Left lung (tissue), 4 donors: ENCODE measurements at regions not wholly inside any gene's neighbourhood (a gene's known extent, or its start where the extent isn't known, plus 50 kb on each side); places are given as distances from the start of the nearest gene placed in this dataset.
"Not testable (repeated sequence)": the region's sequence is repeated elsewhere in the genome, so short reads cannot be mapped to it uniquely, and the experiment has no call there.

Source experiments
- ATAC-seq: fragments of 200-7000 bp; cut with Tn5 transposase; one replicate; pipeline ENCODE4 v1.9.1; 2020; ENCODE audit warnings: moderate library complexity
- DNase-seq, 4 donors: peaks; one replicate each; pipeline ENCODE4 v3.0.0-alpha.2; 2013 to 2020
- H3K27ac ChIP-seq, 2 donors: fragments of 200-600 bp; sonication (generic) in 1 of 2; one replicate each; pipeline versions ENCODE4 v1.5.0 to v1.8.0; 2020 to 2021
- H3K27me3 ChIP-seq, 2 donors: fragments of 200-600 bp; sonication (generic) in 1 of 2; one replicate each; pipeline versions ENCODE4 v1.5.0 to v1.8.0; 2020 to 2021
- H3K36me3 ChIP-seq, 2 donors: fragments of 200-600 bp; sonication (generic) in 1 of 2; one replicate each; pipeline versions ENCODE4 v1.5.0 to v1.8.0; 2020 to 2021
- H3K4me1 ChIP-seq, 2 donors: fragments of 200-600 bp; one replicate each; pipeline ENCODE4 v1.8.0; 2021
- H3K4me3 ChIP-seq, 2 donors: fragments of 200-600 bp; sonication (generic) in 1 of 2; one replicate each; pipeline versions ENCODE4 v1.5.0 to v1.8.0; 2020 to 2021; ENCODE audit warnings: mild to moderate bottlenecking in 1 of 2
- H3K9me3 ChIP-seq, 2 donors: fragments of 200-600 bp; sonication (generic) in 1 of 2; one replicate each; pipeline versions ENCODE4 v1.5.0 to v1.8.0; 2020 to 2021
- intact Hi-C, 2 donors: fragments of 100-400 bp; cut with DNase I; formaldehyde crosslinking; loops; one replicate each; pipeline versions ENCODE4 v1.11.2 to v1.14.2; 2022
- TF ChIP-seq, protein P1 (sequence below), 2 donors: fragments of 200-600 bp; sonication (generic) in 1 of 2; IDR thresholded peaks; one replicate each; pipeline versions ENCODE4 v1.5.0 to v1.8.0; 2021; ENCODE audit warnings: antibody characterized with exemption in 2 of 2
- donor health status: DM: no; HTN: yes; CAD: no.
- donor health status: DM: no; HTN: no; CAD: no.

DNA sequence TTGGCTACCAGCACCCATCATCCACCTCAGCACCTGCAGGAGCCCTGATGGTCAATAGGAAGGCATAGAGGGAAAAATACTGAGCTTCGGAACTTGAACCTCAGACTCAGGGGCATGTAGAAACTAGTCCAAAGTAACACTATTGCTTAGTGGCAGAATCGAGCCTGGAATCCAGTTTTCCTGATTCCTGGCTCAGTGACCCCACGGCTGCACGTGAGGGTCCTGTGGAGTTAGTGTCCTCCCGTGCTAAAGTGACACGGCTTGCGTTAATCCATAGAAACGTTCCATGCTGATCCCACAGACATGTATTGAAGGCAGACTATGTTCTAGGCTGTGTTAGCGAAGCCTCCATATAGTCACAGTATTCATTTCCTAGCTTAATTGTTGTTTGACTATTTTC, 747.0 kb upstream of the TPTE start:
- DNase-seq, result no peak
- ATAC-seq, result no peak
- intact Hi-C loops, result no loop called here
- TF ChIP-seq, protein P1, sequence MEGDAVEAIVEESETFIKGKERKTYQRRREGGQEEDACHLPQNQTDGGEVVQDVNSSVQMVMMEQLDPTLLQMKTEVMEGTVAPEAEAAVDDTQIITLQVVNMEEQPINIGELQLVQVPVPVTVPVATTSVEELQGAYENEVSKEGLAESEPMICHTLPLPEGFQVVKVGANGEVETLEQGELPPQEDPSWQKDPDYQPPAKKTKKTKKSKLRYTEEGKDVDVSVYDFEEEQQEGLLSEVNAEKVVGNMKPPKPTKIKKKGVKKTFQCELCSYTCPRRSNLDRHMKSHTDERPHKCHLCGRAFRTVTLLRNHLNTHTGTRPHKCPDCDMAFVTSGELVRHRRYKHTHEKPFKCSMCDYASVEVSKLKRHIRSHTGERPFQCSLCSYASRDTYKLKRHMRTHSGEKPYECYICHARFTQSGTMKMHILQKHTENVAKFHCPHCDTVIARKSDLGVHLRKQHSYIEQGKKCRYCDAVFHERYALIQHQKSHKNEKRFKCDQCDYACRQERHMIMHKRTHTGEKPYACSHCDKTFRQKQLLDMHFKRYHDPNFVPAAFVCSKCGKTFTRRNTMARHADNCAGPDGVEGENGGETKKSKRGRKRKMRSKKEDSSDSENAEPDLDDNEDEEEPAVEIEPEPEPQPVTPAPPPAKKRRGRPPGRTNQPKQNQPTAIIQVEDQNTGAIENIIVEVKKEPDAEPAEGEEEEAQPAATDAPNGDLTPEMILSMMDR (IDR thresholded peaks at IDR 0.05), result no peak
- no peaks in the 10 kb centered on the region for H3K4me1 ChIP-seq
- no peaks in the 10 kb centered on the region for H3K27me3 ChIP-seq
- H3K36me3 ChIP-seq, result no peaks in the 10 kb centered on the region
- peaks cover 0 to 67% of the 10 kb centered on the region in 2 donors for H3K9me3 ChIP-seq
- no peak overlapping the region for H3K4me3 ChIP-seq
- no peak overlapping the region for H3K27ac ChIP-seq

DNA sequence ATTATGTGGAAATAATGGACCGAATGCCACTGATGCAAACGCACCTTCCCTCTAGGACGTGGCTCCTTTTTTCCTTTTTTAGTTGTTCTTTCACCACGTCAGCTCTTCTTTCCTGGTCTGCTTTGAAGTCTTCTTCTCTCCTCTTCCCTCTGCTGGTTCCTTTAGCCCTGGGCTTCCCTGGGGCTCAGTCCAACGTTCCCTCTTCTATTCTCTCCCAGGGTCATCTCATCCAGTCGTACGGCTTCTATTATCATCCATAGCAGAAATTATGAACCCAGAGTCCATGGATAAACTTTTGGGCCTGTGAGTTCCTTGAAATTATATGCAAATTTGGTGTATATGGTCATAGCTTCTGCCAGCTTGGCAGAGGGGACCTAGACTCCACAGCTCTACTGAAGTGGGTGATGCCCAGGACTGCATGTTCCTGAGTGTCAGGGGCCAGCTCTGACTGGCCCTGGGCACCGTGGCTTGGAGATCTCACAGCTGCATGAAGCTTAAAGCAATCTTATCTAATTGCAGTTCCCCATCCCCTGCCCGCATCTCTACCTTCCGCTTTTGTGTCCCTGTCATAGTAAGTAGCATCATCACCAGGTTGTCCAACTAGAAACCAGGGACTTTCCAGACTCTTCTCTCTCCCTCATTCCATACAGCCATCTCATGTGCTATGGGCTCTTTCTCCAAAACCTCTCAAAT, 746.3 kb upstream of the TPTE start:
- intact Hi-C loops, H3K4me3 ChIP-seq, H3K27ac ChIP-seq, H3K27me3 ChIP-seq, DNase-seq, ATAC-seq, H3K36me3 ChIP-seq, H3K4me1 ChIP-seq: not testable (repeated sequence)
- H3K9me3 ChIP-seq, result peaks cover 0 to 66% of the 10 kb centered on the region in 2 donors

DNA sequence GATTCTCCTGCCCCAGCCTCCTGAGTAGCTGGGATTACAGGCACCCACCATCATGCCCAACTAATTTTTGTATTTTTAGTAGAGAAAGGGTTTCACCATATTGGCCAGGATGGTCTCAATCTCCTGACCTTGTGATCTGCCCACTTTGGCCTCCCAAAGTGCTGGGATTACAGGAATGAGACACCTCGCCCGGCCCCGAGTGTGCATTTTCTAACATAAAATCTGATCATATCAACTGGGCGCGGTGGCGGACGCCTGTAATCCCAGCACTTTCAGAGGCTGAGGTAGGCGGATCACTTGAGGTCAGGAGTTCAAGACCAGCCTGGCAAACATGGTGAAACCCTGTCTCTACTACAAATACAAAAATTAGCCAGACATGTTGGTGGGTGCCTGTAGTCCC, 745.5 kb upstream of the TPTE start:
- H3K9me3 ChIP-seq, result peaks cover 0 to 65% of the 10 kb centered on the region in 2 donors
- H3K4me3 ChIP-seq, H3K36me3 ChIP-seq, DNase-seq, H3K4me1 ChIP-seq, H3K27me3 ChIP-seq, H3K27ac ChIP-seq, ATAC-seq, intact Hi-C loops: not testable (repeated sequence)

DNA sequence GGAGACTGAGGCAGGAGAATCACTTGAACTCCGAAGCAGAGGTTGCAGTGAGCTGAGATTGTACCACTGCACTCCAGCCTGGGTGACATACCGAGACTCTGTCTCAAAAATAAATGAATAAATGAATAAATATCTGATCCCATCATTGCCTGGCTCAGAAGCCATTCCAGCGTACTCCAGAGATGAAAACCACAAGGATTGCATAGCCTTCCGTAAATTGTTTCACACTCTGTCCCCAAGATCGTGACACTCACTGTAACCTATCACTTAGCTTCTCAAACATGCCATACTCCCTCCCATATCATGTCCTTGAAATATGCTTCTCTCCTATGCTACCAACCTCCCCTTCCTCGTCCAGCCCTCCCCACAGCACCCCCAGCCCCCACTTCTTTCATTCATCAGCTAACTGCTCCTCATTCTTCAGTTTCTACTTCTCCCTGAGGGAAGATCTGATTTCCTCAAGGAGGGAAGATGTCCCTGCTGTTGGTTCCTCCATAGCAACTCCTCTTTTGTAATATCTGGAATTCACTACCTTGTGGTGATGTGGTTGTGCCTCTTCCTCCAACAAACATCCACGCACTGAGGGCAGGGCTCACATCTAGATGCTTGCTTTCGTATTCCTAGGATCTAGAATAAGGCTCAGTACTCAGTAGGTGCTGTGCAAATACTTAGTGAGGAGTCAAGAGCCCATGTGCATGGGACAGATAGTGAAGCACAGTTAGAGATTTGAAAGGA, 744.9 kb upstream of the TPTE start:
- intact Hi-C loops, H3K36me3 ChIP-seq, DNase-seq, ATAC-seq, H3K27ac ChIP-seq, H3K4me1 ChIP-seq, H3K27me3 ChIP-seq, H3K4me3 ChIP-seq: not testable (repeated sequence)
- H3K9me3 ChIP-seq, result peaks cover 0 to 59% of the 10 kb centered on the region in 2 donors

DNA sequence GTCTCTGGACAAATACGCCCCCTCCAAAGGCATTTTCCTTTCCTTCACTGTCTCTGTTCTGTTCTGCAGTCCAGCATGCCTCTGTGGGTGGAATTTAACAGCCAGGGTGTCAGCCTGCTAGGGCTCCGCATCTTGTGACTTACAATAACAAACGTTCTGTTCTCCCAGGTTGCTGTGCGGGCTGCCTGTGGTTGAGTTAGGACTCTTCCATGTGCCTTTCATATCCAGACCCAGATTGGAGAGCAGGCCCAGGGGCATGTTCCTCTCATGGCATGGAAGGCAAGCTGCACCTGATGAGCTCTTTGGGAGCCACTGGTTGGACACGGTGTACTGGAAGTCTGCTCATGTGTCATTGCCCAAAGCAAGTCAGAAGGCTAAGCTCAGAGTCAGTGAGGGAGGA, 742.8 kb upstream of the TPTE start:
- H3K36me3 ChIP-seq, H3K27ac ChIP-seq, H3K4me3 ChIP-seq, DNase-seq, H3K4me1 ChIP-seq, H3K27me3 ChIP-seq, ATAC-seq, intact Hi-C loops: not testable (repeated sequence)
- H3K9me3 ChIP-seq, result peaks cover 0 to 50% of the 10 kb centered on the region in 2 donors

DNA sequence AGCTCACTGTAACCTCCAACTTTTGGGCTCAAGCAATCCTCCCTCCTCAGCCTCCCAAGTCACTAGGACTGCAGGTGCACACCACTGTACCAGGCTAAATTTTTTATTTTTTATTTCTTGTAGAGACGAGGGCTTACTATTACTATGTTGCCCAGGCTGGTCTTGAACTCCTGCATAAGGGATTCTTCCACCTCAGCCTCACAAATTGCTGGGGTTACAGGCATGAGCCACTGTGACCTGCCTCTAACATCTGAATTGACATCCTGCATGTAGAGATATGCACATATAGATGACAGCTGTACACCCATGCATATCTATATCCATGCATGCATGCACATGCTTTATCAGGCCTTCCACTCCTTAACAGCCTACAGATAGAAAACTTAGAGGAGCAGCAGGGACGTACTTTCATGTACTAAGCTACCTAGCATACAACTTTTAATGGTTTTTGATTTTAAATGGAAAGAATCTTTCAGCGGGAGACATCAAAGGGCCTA, 740.9 kb upstream of the TPTE start:
- no peaks in the 10 kb centered on the region for H3K4me1 ChIP-seq
- DNase-seq (no peak), ATAC-seq (no peak)
- TF ChIP-seq, protein P1 (IDR thresholded peaks at IDR 0.05), result no peak
- H3K27ac ChIP-seq, result no peak overlapping the region
- no peaks in the 10 kb centered on the region for H3K36me3 ChIP-seq
- peaks cover 0 to 50% of the 10 kb centered on the region in 2 donors for H3K9me3 ChIP-seq
- intact Hi-C loops, result no loop called here
- H3K4me3 ChIP-seq, result no peak overlapping the region
- no peaks in the 10 kb centered on the region for H3K27me3 ChIP-seq

DNA sequence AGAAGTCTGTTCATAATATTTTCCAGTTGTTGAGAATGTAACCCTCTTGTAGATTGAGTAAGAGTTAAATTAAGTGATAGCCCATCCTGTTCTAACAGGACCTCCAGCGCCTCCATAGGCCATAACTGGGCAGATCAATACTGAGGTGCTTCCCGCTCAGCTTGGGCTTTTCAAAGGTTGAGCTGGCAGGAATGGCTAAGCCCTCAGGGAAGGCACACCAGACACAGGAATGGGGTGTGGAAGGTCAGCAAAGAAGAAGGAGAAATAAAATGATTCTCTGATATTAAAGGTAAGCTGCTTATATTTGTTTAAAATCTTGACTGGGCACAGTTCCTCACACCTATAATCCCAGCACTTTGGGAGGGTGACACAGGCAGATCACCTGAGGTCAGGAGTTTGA, 737.8 kb upstream of the TPTE start:
- ATAC-seq, H3K27me3 ChIP-seq, intact Hi-C loops, H3K4me1 ChIP-seq, H3K36me3 ChIP-seq, H3K27ac ChIP-seq, H3K4me3 ChIP-seq, DNase-seq: not testable (repeated sequence)
- peaks cover 0 to 53% of the 10 kb centered on the region in 2 donors for H3K9me3 ChIP-seq

DNA sequence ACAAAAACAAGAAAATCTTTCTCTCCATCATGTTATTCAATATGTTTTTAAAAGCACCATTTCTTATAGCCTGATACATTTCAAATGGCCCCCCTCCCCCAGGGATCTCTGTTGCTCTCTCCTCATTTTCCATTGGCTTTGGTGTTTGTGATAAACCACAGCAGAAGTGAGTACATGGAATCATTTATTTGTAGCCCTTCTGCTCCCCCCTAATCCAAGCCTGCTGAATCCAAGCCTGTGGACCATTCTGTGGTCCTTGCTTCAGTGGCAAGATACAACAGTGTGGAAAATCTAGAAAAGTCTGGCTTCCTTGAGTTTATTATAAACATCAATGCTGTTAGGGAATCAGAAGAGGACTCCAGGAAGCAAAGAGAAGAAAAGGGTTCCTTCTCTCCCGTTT, 737.2 kb upstream of the TPTE start:
- H3K27ac ChIP-seq, intact Hi-C loops: not testable (repeated sequence)

DNA sequence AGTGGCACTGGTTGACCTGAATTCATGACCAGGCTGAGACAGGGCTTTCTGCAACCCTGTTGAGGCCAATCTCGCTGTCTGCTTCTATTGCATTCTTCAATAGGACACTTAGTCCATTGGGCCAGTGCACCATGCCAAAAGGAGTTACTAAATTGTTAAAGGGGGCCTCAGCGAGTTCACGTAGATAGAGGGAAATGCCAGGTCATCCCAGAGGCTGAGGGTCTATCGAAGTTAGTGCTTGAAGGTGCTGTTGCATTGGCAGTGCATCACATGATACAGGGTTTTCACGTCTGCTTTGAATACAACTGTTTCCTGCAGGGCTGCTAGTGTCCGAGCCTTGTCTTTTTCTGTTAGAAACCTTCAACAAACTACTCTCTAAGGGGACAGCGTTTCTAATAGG, 735.3 kb upstream of the TPTE start:
- DNase-seq, H3K4me3 ChIP-seq, intact Hi-C loops, H3K4me1 ChIP-seq, H3K27ac ChIP-seq, ATAC-seq, H3K27me3 ChIP-seq, H3K36me3 ChIP-seq: not testable (repeated sequence)
- peaks cover 0 to 52% of the 10 kb centered on the region in 2 donors for H3K9me3 ChIP-seq

More for the DNA sequence above, 737.2 kb upstream of the TPTE start:
- H3K27me3 ChIP-seq, DNase-seq, H3K36me3 ChIP-seq, H3K4me3 ChIP-seq, H3K4me1 ChIP-seq, ATAC-seq: not testable (repeated sequence)
- H3K9me3 ChIP-seq, result peaks cover 0 to 50% of the 10 kb centered on the region in 2 donors

DNA sequence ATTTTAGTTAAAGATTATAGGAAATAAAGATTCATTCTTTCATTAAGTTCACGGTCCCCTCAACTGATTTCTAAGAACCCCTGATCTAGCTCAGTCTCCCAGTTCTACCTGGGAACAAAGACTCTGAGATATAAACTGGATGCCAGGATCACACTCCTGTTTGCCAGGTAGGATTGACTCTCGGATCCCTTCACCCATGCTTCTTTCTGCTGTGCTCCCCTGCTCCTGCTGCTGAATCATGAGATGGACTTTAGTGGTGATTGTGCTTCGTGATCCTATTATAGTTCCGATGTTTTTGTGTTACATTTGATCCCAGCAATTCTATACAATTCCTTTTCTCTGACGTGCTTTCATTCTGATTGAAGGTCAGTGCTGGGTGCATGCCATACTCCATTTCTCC, 733.1 kb upstream of the TPTE start:
- H3K36me3 ChIP-seq, H3K4me1 ChIP-seq, H3K27ac ChIP-seq, H3K27me3 ChIP-seq, H3K4me3 ChIP-seq, ATAC-seq, DNase-seq, intact Hi-C loops: not testable (repeated sequence)
- peaks cover 0 to 65% of the 10 kb centered on the region in 2 donors for H3K9me3 ChIP-seq

DNA sequence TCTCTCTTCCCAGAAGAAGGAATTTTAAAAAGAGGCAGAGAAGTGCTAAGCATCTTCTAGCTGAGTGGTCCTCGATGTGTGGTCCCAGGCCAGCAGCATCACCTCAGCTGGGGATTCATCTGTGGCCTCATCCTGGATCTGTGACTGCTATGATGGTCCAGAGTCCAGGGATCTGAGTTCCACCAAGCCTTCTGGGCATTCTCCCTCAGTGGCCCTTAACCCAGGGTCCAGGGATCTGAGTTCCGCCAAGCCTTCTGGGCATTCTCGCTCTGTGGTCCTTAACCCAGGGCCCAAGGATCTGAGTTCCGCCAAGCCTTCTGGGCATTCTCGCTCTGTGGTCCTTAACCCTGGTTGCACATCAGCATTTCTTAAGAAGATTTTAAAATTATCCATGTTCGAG, 731.0 kb upstream of the TPTE start:
- H3K4me1 ChIP-seq, intact Hi-C loops, DNase-seq, H3K27ac ChIP-seq, H3K36me3 ChIP-seq, H3K27me3 ChIP-seq, H3K4me3 ChIP-seq, ATAC-seq: not testable (repeated sequence)
- peaks cover 0 to 65% of the 10 kb centered on the region in 2 donors for H3K9me3 ChIP-seq
